D721Med (cell line): ENCODE measurements at regions not wholly inside any gene's neighbourhood (a gene's known extent, or its start where the extent isn't known, plus 50 kb on each side); places are given as distances from the start of the nearest gene placed in this dataset.
"Not testable (repeated sequence)": the region's sequence is repeated elsewhere in the genome, so short reads cannot be mapped to it uniquely, and the experiment has no call there.

Experiments used
- DNase-seq: peaks from one replicate; pipeline ENCODE4 v3.0.0; 2011; ENCODE audit warnings: low spot score; ENCODE audit not compliant: insufficient read length
- FAIRE-seq: peaks from 2 replicates; lab custom pipeline; 2011; peaks lifted over from hg19 to GRCh38; lab: Jason Lieb, UNC
- CTCF ChIP-seq: IDR thresholded peaks from 2 replicates; pipeline ENCODE4 v1.5.1; 2012; ENCODE audit warnings: mild to moderate bottlenecking, control low read depth; ENCODE audit not compliant: insufficient read depth; ENCODE audit errors: missing control alignments

GRCh38 chr14:43755707-43756106, 751.4 kb downstream of the FSCB start:
- no peak for TF ChIP-seq CTCF
- DNase-seq = no peak
- FAIRE-seq = no peak

GRCh38 chr14:43754838-43755237, 752.2 kb downstream of the FSCB start:
- FAIRE-seq (no peak), DNase-seq (no peak)
- TF ChIP-seq CTCF = no peak

- no peak for DNase-seq
- no peak for FAIRE-seq
- no peak for TF ChIP-seq CTCF
Observed at GRCh38 chr14:43745746-43746145, 761.3 kb downstream of the FSCB start.

GRCh38 chr14:43735932-43736331, 771.2 kb downstream of the FSCB start:
- DNase-seq (no peak), FAIRE-seq (no peak)
- no peak for TF ChIP-seq CTCF

GRCh38 chr14:43729143-43729542, 777.9 kb downstream of the FSCB start:
- FAIRE-seq = no peak
- DNase-seq = no peak
- TF ChIP-seq CTCF = no peak

- no peak for FAIRE-seq
- no peak for DNase-seq
- no peak for TF ChIP-seq CTCF
Observed at GRCh38 chr14:43706900-43707299, 800.2 kb downstream of the FSCB start.

- not testable (repeated sequence) for FAIRE-seq, DNase-seq
Observed at GRCh38 chr14:43698561-43699284, 808.4 kb downstream of the FSCB start.
